ENCODE measurements at regions not wholly inside any gene's neighbourhood (a gene's known extent, or its start where the extent isn't known, plus 50 kb on each side); places are given as distances from the start of the nearest gene placed in this dataset.
"Not testable (repeated sequence)": the region's sequence is repeated elsewhere in the genome, so short reads cannot be mapped to it uniquely, and the experiment has no call there.

GRCh38 chr1:177665935-177666334, 303.9 kb downstream of the SEC16B start:
- ChIA-PET CTCF (interaction anchor here (0.6 kb wide), 1 partner anchor 8 kb away, joined by 3 read pairs; no protein-coding TSS in a partner anchor), POLR2A (no interaction called here)
- H4K20me1 ChIP-seq (ENCODE audit: control insufficient read depth, insufficient read depth, low read length, poor library complexity, severe bottlenecking) = no peaks in the 10 kb centered on the region
- H3K27me3 ChIP-seq (replicated peaks in 1 of 4; ENCODE audit: control extremely low read depth in 1 of 4, control insufficient read depth in 3 of 4, insufficient read depth in 4 of 4, low read length in 3 of 4) = no peaks in the 10 kb centered on the region
- no peaks in the 10 kb centered on the region for H3K4me1 Mint-ChIP-seq
- TF ChIP-seq CTCF (IDR thresholded peaks at IDR 0.05) = no peak
- 25% methylated on average over 2 of the region's 2 CpGs for WGBS (ENCODE audit: insufficient coverage)
- no peak overlapping the region for H3K4me3 ChIP-seq (ENCODE audit: control extremely low read depth in 1 of 5, extremely low read depth in 1 of 5, insufficient read depth in 1 of 5, low read depth in 2 of 5, low read length in 4 of 5)
- no peaks in the 10 kb centered on the region for H3K9me3 ChIP-seq (ENCODE audit: control extremely low read depth in 1 of 3, control insufficient read depth in 2 of 3, insufficient read depth in 1 of 3, low read length in 2 of 3)
- H3K27me3 Mint-ChIP-seq = no peaks in the 10 kb centered on the region
- H3K9ac ChIP-seq (ENCODE audit: low read length) = no peak overlapping the region
- intact Hi-C loops (cut with micrococcal nuclease) = no loop called here
- no peak overlapping the region for H3K4me2 ChIP-seq (replicated peaks; ENCODE audit: low read depth, low read length, poor library complexity, severe bottlenecking)
- no peak overlapping the region for H3K4me3 Mint-ChIP-seq
- H3K4me1 ChIP-seq (ENCODE audit: control insufficient read depth in 2 of 2, insufficient read depth in 2 of 2, low read length in 2 of 2) = no peaks in the 10 kb centered on the region
- H3K79me2 ChIP-seq (ENCODE audit: control insufficient read depth, insufficient read depth, low read length) = no peaks in the 10 kb centered on the region
- H2AFZ ChIP-seq (ENCODE audit: insufficient read depth, low read depth, low read length, poor library complexity, severe bottlenecking) = no peak overlapping the region
- H3K36me3 ChIP-seq (replicated peaks in 1 of 2; ENCODE audit: control extremely low read depth in 1 of 2, control insufficient read depth in 1 of 2, extremely low read depth in 1 of 2, insufficient read depth in 2 of 2, low read length in 1 of 2) = no peaks in the 10 kb centered on the region
- no peaks in the 10 kb centered on the region for H3K9me3 Mint-ChIP-seq (ENCODE audit: insufficient read depth)
- no peak overlapping the region for H3K27ac ChIP-seq (ENCODE audit: low read length in 2 of 2)
- ATAC-seq (ENCODE audit: low read depth) (no peak), DNase-seq (no peak)
- no peak overlapping the region for H3K27ac Mint-ChIP-seq

GRCh38 chr1:177664742-177665141, 305.1 kb downstream of the SEC16B start:
- DNase-seq, CTCF ChIA-PET: not testable (repeated sequence)
- 90% methylated on average over 1 of the region's 4 CpGs for WGBS (ENCODE audit: insufficient coverage)

More at GRCh38 chr1:177664742-177665141, 305.1 kb downstream of the SEC16B start:
- H3K27ac Mint-ChIP-seq; H3K79me2 ChIP-seq (ENCODE audit: control insufficient read depth, insufficient read depth, low read length); H3K9ac ChIP-seq (ENCODE audit: low read length); H3K9me3 ChIP-seq (ENCODE audit: control extremely low read depth in 1 of 3, control insufficient read depth in 2 of 3, insufficient read depth in 1 of 3, low read length in 2 of 3); H3K27ac ChIP-seq (ENCODE audit: low read length in 2 of 2); H3K36me3 ChIP-seq (replicated peaks in 1 of 2; ENCODE audit: control extremely low read depth in 1 of 2, control insufficient read depth in 1 of 2, extremely low read depth in 1 of 2, insufficient read depth in 2 of 2, low read length in 1 of 2); H3K27me3 Mint-ChIP-seq; H3K4me1 ChIP-seq (ENCODE audit: control insufficient read depth in 2 of 2, insufficient read depth in 2 of 2, low read length in 2 of 2); POLR2A ChIA-PET; H3K4me3 ChIP-seq (ENCODE audit: control extremely low read depth in 1 of 5, extremely low read depth in 1 of 5, insufficient read depth in 1 of 5, low read depth in 2 of 5, low read length in 4 of 5); H3K27me3 ChIP-seq (replicated peaks in 1 of 4; ENCODE audit: control extremely low read depth in 1 of 4, control insufficient read depth in 3 of 4, insufficient read depth in 4 of 4, low read length in 3 of 4); intact Hi-C loops (cut with micrococcal nuclease); H3K9me3 Mint-ChIP-seq (ENCODE audit: insufficient read depth); H2AFZ ChIP-seq (ENCODE audit: insufficient read depth, low read depth, low read length, poor library complexity, severe bottlenecking); H3K4me1 Mint-ChIP-seq; H3K4me2 ChIP-seq (replicated peaks; ENCODE audit: low read depth, low read length, poor library complexity, severe bottlenecking); H4K20me1 ChIP-seq (ENCODE audit: control insufficient read depth, insufficient read depth, low read length, poor library complexity, severe bottlenecking); H3K4me3 Mint-ChIP-seq; ATAC-seq (ENCODE audit: low read depth): not testable (repeated sequence)

Data from B cell (primary cell).